PC-3 (cell line): ENCODE measurements at regions not wholly inside any gene's neighbourhood (a gene's known extent, or its start where the extent isn't known, plus 50 kb on each side); places are given as distances from the start of the nearest gene placed in this dataset.

Source experiments
- EZH2 ChIP-seq: fragments of 300-600 bp; sonication (generic); IDR thresholded peaks from one replicate; pipeline ENCODE4 v1.6.1; 2017; ENCODE audit warnings: antibody characterized with exemption, mild to moderate bottlenecking, low read length; ENCODE audit not compliant: unreplicated experiment
- EZH2phosphoT487 ChIP-seq: fragments of 300-600 bp; sonication (generic); IDR thresholded peaks from 2 replicates; pipeline ENCODE4 v1.6.1; 2018; ENCODE audit warnings: mild to moderate bottlenecking, antibody characterized with exemption, low read length, borderline replicate concordance
- TF ChIP-seq, protein P1 (sequence below): fragments of 300-600 bp; sonication (generic); conservative IDR thresholded peaks from 2 replicates; pipeline ENCODE4 v1.5.1; 2017; ENCODE audit warnings: antibody characterized with exemption, low read depth, mild to moderate bottlenecking, low read length

DNA sequence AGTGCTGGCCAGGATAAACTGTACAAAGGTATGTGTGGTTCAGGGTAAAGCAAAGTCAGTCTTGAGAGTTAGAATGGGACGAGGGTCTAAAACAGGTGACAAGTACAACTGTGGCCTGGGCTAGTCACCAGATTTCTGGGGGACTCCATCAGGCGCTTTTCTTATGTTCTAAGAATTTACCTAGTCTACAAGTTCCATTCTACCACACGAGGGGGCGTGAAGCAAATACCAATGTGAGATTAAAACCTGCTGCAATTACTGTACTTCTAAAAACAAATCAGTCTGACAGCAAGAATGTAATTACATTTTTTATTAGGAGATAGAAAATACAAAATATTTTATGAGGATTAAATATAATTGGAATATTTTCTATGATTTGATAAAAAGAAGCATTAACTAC is 146.5 kb downstream of the ALOX5 start:
- TF ChIP-seq, protein P1, sequence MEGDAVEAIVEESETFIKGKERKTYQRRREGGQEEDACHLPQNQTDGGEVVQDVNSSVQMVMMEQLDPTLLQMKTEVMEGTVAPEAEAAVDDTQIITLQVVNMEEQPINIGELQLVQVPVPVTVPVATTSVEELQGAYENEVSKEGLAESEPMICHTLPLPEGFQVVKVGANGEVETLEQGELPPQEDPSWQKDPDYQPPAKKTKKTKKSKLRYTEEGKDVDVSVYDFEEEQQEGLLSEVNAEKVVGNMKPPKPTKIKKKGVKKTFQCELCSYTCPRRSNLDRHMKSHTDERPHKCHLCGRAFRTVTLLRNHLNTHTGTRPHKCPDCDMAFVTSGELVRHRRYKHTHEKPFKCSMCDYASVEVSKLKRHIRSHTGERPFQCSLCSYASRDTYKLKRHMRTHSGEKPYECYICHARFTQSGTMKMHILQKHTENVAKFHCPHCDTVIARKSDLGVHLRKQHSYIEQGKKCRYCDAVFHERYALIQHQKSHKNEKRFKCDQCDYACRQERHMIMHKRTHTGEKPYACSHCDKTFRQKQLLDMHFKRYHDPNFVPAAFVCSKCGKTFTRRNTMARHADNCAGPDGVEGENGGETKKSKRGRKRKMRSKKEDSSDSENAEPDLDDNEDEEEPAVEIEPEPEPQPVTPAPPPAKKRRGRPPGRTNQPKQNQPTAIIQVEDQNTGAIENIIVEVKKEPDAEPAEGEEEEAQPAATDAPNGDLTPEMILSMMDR = no peak
- no peak for TF ChIP-seq EZH2phosphoT487
- TF ChIP-seq EZH2 = no peak
